Liver (tissue), 3 donors: ENCODE measurements at regions not wholly inside any gene's neighbourhood (a gene's known extent, or its start where the extent isn't known, plus 50 kb on each side); places are given as distances from the start of the nearest gene placed in this dataset.
"Not testable (repeated sequence)": the region's sequence is repeated elsewhere in the genome, so short reads cannot be mapped to it uniquely, and the experiment has no call there.

Experiments
- ATF3 ChIP-seq: IDR thresholded peaks from 2 replicates; pipeline ENCODE4 v1.6.1; 2016; ENCODE audit warnings: antibody characterized with exemption
- CTCF ChIP-seq: fragments of 150-350 bp; IDR thresholded peaks from 2 replicates; pipeline ENCODE4 v1.5.1; 2017; ENCODE audit warnings: improper control_type of control experiment, low read depth, low read length; ENCODE audit not compliant: missing input control
- FOXA2 ChIP-seq: IDR thresholded peaks from 2 replicates; pipeline ENCODE4 v1.6.1; 2016; ENCODE audit warnings: antibody characterized with exemption
- GABPA ChIP-seq, 2 donors: IDR thresholded peaks in 1 of 2; conservative IDR thresholded peaks in 1 of 2; 2 replicates each; pipeline ENCODE4 v1.6.1; 2016; ENCODE audit warnings: antibody characterized with exemption in 2 of 2, mild to moderate bottlenecking in 1 of 2, moderate library complexity in 1 of 2
- RAD21 ChIP-seq, 2 donors: IDR thresholded peaks; 2 replicates each; pipeline ENCODE4 v1.6.1; 2016; ENCODE audit warnings: antibody characterized with exemption in 2 of 2, mild to moderate bottlenecking in 2 of 2
- YY1 ChIP-seq: IDR thresholded peaks from 2 replicates; pipeline ENCODE4 v1.6.1; 2016; ENCODE audit warnings: antibody characterized with exemption, mild to moderate bottlenecking
- donor health status: healthy.
- donor health status: healthy.

- not testable (repeated sequence) for TF ChIP-seq FOXA2; CTCF; ATF3; GABPA (IDR thresholded peaks at IDR 0.05 in 1 of 2, conservative IDR thresholded peaks at IDR 0.05 in 1 of 2); RAD21 (IDR thresholded peaks at IDR 0.05); YY1
Measured at GRCh38 chr6:166790808-166791207, 163.8 kb upstream of the RPS6KA2 start.
